ENCODE measurements at regions not wholly inside any gene's neighbourhood (a gene's known extent, or its start where the extent isn't known, plus 50 kb on each side); places are given as distances from the start of the nearest gene placed in this dataset.
"Not testable (repeated sequence)": the region's sequence is repeated elsewhere in the genome, so short reads cannot be mapped to it uniquely, and the experiment has no call there.

GRCh38 chr14:85856430-85856829 is 326.5 kb downstream of the FLRT2 start:
- H3K4me3 ChIP-seq (ENCODE audit: low read depth, low read length): no peak overlapping the region
- no peak for TF ChIP-seq CTCF (IDR thresholded peaks at IDR 0.05; ENCODE audit: low read depth, low read length, missing control alignments)
- in situ Hi-C loops (cut with HindIII; ENCODE audit: low sequenced_read_pairs): no loop called here
- DNase-seq (ENCODE audit: low read depth): no peak

GRCh38 chr14:85853996-85854526 is 324.1 kb downstream of the FLRT2 start:
- TF ChIP-seq CTCF (IDR thresholded peaks at IDR 0.05; ENCODE audit: low read depth, low read length, missing control alignments): no peak
- in situ Hi-C loops (cut with HindIII; ENCODE audit: low sequenced_read_pairs): no loop called here
- no peak overlapping the region for H3K4me3 ChIP-seq (ENCODE audit: low read depth, low read length)
- no peak for DNase-seq (ENCODE audit: low read depth)

- DNase-seq (ENCODE audit: low read depth): no peak
- no peak overlapping the region for H3K4me3 ChIP-seq (ENCODE audit: low read depth, low read length)
- in situ Hi-C loops (cut with HindIII; ENCODE audit: low sequenced_read_pairs): no loop called here
- TF ChIP-seq CTCF (IDR thresholded peaks at IDR 0.05; ENCODE audit: low read depth, low read length, missing control alignments): no peak
Measured at GRCh38 chr14:85852906-85853305, 323.0 kb downstream of the FLRT2 start.

GRCh38 chr14:85852123-85852522 is 322.2 kb downstream of the FLRT2 start:
- H3K4me3 ChIP-seq (ENCODE audit: low read depth, low read length); in situ Hi-C loops (cut with HindIII; ENCODE audit: low sequenced_read_pairs); DNase-seq (ENCODE audit: low read depth): not testable (repeated sequence)

- in situ Hi-C loops (cut with HindIII; ENCODE audit: low sequenced_read_pairs); DNase-seq (ENCODE audit: low read depth); H3K4me3 ChIP-seq (ENCODE audit: low read depth, low read length): not testable (repeated sequence)
Measured at GRCh38 chr14:85830549-85830948, 300.6 kb downstream of the FLRT2 start.

- in situ Hi-C loops (cut with HindIII; ENCODE audit: low sequenced_read_pairs); DNase-seq (ENCODE audit: low read depth); H3K4me3 ChIP-seq (ENCODE audit: low read depth, low read length): not testable (repeated sequence)
Measured at GRCh38 chr14:85829601-85830000, 299.7 kb downstream of the FLRT2 start.

GRCh38 chr14:85824526-85824925 is 294.6 kb downstream of the FLRT2 start:
- H3K4me3 ChIP-seq (ENCODE audit: low read depth, low read length): no peak overlapping the region
- in situ Hi-C loops (cut with HindIII; ENCODE audit: low sequenced_read_pairs): no loop called here
- no peak for DNase-seq (ENCODE audit: low read depth)
- no peak for TF ChIP-seq CTCF (IDR thresholded peaks at IDR 0.05; ENCODE audit: low read depth, low read length, missing control alignments)

GRCh38 chr14:85822236-85822635 is 292.3 kb downstream of the FLRT2 start:
- H3K4me3 ChIP-seq (ENCODE audit: low read depth, low read length): no peak overlapping the region
- in situ Hi-C loops (cut with HindIII; ENCODE audit: low sequenced_read_pairs): no loop called here
- TF ChIP-seq CTCF (IDR thresholded peaks at IDR 0.05; ENCODE audit: low read depth, low read length, missing control alignments): no peak
- no peak for DNase-seq (ENCODE audit: low read depth)

Data from astrocyte of the cerebellum (primary cell).